Erythroblast (primary cell): ENCODE measurements at regions not wholly inside any gene's neighbourhood (a gene's known extent, or its start where the extent isn't known, plus 50 kb on each side); places are given as distances from the start of the nearest gene placed in this dataset.

Experiments
- GATA1 ChIP-seq: IDR thresholded peaks from 2 replicates; pipeline ENCODE4 v1.6.1; 2011; ENCODE audit warnings: low read depth, mild to moderate bottlenecking, control low read depth, low read length, moderate library complexity
- POLR2A ChIP-seq: IDR thresholded peaks from 2 replicates; pipeline ENCODE4 v1.6.1; 2011; ENCODE audit warnings: mild to moderate bottlenecking, low read length

- no peak for TF ChIP-seq POLR2A
- TF ChIP-seq GATA1, result no peak
Observed at GRCh38 chr2:52884761-52885352, 882.7 kb upstream of the CHAC2 start.
